Gastrocnemius medialis (tissue), 4 donors: ENCODE measurements at regions not wholly inside any gene's neighbourhood (a gene's known extent, or its start where the extent isn't known, plus 50 kb on each side); places are given as distances from the start of the nearest gene placed in this dataset.

ENCODE experiments used
- POLR2A ChIP-seq, 2 donors: fragments of 450-650 bp; IDR thresholded peaks; one replicate each; pipeline ENCODE4 v1.6.1; 2017; ENCODE audit warnings: antibody characterized with exemption in 2 of 2, mild to moderate bottlenecking in 2 of 2, moderate library complexity in 2 of 2
- TF ChIP-seq, protein P1 (sequence below), 5 experiments: fragments of 450-650 bp in 3 of 5; fragments of 200-600 bp in 2 of 5; sonication (generic) in 2 of 5; IDR thresholded peaks in 4 of 5; conservative IDR thresholded peaks in 1 of 5; 1 replicate in 4 of 5; 2 replicates in 1 of 5; pipeline ENCODE4 v1.5.1; 2016 to 2019; ENCODE audit warnings: antibody characterized with exemption in 5 of 5, mild to moderate bottlenecking in 3 of 5, moderate library complexity in 3 of 5

DNA sequence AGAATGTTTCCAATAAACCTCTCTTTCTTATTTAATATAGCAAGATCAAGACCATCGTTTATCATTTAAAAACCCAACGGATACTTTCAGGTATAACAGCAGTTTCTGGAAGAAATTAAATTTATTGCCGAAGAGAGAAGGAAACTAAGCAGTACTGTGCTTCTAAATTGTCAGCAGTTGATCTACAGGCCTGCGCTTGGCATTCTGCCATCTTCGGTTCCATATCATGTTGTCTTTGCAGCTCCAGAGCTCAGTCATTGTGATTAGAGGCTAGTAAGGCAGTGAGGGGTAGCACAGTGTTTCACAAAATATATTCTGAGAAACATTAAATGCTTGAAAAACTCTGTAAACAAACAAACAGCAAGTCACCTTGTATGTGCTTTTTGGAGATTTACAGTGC is 301.3 kb downstream of the REEP3 start:
- TF ChIP-seq, protein P1, sequence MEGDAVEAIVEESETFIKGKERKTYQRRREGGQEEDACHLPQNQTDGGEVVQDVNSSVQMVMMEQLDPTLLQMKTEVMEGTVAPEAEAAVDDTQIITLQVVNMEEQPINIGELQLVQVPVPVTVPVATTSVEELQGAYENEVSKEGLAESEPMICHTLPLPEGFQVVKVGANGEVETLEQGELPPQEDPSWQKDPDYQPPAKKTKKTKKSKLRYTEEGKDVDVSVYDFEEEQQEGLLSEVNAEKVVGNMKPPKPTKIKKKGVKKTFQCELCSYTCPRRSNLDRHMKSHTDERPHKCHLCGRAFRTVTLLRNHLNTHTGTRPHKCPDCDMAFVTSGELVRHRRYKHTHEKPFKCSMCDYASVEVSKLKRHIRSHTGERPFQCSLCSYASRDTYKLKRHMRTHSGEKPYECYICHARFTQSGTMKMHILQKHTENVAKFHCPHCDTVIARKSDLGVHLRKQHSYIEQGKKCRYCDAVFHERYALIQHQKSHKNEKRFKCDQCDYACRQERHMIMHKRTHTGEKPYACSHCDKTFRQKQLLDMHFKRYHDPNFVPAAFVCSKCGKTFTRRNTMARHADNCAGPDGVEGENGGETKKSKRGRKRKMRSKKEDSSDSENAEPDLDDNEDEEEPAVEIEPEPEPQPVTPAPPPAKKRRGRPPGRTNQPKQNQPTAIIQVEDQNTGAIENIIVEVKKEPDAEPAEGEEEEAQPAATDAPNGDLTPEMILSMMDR (IDR thresholded peaks at IDR 0.05 in 4 of 5, conservative IDR thresholded peaks at IDR 0.05 in 1 of 5): no peak
- no peak for TF ChIP-seq POLR2A (IDR thresholded peaks at IDR 0.05)
